Stimulated activated CD8-positive, alpha-beta memory T cell treated with anti-CD3 and anti-CD28 coated beads, Interleukin-12 subunit alpha, Interleukin-12 subunit beta, amount 100 ng/mL, for 24 hours (primary cell): ENCODE measurements at regions not wholly inside any gene's neighbourhood (a gene's known extent, or its start where the extent isn't known, plus 50 kb on each side); places are given as distances from the start of the nearest gene placed in this dataset.
A peak's percentile ranks its signal among the peaks of the same experiment; 100 is the strongest.

ENCODE experiments used
- DNase-seq: peaks from one replicate; pipeline ENCODE4 v3.0.0-alpha.2; 2020; ENCODE audit errors: extremely low read depth

DNA sequence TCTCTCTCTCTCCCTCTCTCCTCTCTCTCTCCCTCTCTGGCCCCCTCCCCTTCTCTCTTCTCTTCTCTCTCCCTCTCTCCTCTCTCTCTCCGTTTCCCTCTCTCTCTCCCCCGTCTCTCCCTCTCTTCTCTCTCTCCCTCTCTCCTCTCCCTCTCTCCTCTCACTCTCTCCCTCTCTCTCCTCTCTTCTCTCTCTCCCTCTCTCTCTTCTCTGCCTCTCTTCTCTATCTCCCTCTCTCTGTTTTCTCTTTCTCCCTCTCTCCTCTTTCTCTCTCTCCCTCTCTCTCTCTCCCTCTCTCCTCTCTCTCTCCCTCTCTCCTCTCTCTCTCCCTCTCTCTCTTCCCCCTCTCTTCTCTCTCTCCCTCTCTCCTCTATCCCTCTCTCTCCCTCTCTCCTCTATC is 98.3 kb upstream of the FGF3 start:
- no peak for DNase-seq

DNA sequence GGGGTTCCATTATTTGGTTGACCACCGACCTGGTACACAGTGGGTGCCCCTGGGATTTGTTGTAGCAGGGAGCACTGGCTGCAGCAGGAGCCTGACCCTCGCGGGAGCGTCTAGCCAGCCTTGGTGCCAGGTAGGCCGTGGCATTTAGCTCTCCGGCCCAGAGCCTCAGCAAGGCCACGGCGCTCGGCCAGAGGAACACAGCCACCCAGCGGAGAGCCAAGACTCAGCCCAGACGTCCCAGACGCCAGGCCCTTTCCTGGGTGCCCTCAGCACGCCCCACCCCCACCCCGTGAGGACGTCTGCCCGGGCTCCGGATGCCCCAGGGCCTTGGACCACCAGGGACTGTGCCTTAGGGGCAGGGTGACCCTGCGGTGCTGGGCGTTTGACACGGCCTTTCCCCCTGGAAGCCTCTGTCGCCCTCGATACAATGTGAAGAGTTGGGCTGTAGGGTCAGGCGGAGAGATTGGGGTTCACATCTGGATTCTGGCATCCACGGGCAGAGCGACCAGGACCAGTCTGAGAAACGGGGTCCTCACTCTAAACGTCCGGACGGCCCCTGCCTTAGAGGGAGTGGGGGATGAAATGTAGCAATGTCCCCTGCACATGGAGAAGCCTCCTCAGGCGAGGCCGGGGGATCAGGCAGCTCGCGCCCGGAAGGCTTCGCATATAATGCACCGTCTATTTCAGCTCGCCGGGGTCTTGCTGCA is 99.2 kb upstream of the FGF3 start:
- DNase-seq, result no peak

DNA sequence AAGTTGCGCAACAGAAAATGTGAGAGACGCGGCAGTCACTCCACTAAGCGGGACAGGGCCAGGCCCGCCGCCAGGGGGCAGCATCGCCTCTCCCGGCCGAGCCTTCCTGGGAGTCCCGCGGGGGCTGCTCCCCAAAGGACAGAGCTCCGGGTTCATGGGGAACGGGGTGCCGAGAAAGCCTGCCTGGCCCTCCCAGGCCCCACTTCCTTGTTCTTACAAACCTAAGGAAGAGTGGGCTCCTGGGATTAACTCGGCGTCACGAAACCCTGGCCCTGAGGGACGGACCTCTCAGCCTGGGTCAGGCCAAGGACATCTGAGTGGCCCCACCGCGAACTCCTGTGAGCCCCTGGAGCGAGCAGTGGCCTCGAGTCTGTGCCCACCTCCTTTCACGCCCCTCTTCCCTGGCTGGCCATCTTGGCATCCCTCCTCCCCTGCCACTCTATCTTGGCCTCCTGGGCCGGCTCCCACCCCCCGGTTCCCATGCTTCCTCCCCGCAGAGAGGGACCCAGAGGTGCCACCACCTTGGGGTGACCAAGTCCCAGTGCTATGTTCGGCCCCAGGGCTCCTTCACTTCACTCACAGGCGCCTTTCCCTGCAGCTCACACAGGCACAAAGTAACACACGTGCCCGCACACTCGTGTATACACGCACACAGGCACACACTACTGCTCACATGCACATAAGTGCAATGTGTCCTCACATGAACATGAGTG is 99.9 kb upstream of the FGF3 start:
- peak; percentile 37 for DNase-seq

DNA sequence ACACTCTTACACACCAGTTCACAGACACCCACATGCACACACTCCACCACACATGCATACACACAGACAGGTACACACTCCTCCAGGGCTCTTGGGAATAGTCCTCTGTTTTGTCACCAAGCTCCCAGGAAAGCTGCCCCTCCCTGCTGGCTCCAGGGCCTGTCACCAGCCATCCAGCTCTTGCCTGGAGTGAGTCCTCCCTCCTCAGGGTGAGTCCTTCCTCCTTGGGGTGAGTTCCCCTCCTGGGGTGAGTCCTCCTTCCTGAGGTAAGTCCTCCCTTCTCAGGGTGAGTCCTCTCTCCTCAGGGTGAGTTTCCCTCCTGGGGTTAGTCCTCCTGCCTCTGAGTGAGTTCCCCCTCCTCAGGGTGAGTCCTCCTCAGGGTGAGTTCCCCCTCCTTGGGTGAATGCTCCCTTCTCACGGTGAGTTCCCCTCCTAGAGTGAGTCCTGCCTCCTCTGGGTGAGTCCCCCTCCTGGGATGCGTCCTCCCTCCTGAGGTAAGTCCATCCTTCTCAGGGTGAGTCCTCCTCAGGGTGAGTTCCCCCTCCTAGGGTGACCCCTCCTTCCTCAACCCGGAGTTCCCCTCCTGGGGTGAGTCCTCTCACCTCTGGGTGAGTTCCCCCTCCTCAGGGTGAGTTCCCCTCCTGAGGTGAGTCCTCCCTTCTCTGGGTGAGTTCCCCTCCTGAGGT is 100.6 kb upstream of the FGF3 start:
- DNase-seq, result no peak

DNA sequence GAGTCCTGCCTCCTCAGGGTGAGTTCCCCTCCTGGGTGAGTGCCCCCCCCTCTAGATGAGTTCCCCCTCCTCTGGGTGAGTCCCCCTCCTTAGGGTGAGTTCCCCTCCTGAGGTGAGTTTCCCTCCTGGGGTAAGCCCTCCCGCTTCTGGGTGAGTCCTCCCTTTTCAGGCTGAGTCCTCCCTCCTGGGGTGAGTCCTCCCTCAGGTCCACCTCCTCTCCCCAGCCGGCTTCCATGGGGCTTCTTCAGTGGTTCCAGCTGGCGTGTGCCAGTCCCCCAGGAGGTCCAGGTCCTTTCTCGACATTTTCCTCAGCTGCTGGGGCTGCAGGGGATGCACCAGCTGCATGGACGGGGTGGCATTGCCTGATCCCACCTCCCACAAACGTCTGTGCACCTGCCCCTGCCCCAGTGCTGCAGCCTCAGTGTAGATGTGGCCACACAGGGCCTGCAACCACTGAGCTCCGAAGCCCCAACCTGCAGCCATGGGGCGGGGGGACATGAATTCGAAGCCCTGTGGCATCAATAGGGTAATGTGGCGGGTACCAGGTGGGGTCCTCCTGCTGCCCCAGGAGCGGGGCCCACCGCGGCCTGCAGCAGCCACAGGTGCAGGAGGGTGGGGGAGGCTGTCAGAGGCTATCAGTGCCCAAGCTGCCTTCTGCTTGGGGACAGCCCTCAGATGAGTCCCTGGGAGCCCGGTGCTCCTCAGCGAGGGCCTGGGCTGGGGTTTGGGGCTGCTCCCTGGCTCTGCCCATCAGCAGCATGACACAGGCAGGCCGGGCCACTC is 101.3 kb upstream of the FGF3 start:
- DNase-seq, result no peak

DNA sequence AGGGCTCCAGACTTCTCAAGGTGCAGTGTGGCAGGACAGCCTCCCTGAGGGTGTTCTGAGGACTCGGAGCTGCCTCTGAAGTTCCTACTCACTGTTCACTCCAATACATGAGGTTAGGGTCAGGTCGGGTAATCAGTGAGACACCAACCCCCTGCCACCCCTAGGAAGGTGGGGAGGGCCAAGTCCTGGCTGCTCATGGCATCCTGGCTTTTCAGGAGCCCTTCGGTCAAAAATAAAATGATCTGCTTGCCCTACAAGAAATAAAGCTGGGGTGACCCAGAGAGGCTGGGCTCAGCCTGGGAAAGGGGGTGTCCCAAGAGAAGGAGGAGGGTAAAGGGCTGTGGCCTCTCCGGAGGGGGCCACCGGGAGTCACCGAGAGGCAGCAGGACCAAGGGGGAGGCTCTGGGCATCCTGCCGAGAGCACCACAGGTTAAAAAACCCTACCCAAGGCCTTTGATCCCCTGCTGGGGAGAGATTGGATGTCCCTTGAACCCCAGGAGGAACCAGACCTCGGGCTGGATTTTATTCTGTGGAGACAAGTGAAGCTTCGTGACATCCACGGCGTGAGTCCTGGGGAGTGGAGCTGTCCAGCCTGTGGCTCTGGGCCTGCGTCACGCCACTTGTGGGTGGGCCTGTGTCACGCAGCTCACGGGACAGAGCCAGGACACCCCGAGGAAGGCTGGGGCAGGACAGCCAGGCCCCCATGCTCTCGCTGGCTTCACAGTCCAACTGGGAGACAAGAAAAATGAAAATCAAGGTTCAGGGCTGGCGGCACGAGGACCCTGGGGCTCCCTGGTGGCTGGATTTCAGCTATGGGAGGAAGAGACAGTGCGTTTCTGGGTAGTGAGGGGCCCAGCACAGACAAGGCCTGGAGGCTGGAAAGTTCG is 102.2 kb upstream of the FGF3 start:
- DNase-seq, result no peak

DNA sequence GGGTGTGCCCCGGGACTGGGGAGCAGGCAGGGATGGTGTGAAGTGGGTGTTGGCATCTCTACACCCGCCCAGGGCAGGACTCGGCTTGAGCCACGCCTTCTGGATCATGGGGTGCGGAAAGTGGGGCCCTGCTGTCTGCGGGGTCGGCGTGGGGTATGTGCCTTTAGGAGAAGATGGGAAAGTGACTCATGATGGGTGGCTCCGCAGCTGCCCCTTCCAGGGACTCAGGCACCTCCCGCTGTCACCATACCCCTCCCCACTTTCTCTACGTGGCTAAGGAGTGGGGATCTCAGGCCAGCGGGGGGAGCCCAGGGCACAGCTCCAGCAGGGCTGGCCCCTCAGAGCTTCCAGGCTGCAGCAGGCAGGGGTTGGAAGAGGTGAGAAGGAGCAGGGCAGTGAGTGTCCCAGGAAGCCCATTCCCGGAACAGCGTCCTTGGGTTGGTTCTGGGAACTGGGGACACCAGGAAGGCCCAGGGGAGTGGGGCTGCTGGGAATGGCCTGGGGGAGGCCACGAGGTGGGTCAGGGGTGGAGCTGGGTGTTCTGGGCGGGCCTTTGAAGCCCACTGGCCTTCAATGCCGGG is 102.9 kb upstream of the FGF3 start:
- DNase-seq, result no peak

DNA sequence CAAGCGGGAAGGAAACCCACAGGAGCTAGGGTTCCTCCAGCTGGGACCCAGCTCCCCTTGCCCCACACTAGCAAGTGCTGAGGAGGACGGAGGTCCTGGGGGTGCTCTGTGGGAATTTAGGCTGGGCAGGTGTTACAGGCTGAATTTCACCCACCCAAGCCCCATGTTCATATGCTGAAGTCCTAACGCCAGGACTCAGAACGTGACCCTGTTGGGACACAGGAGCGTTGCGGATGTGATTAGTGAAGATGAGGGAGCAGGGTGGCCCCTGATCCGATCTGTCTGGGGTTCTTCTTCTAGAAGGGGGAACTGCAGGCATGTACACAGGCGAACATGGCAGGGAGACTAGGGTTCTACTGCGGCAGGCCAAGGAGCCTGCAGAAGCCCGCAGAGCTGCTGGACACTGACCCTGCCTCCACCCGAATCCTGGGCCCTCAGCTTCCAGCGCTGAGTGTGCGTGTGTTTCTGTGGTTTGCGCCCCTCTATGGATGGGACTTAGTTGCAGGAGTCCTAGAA is 103.4 kb upstream of the FGF3 start:
- DNase-seq, result no peak

DNA sequence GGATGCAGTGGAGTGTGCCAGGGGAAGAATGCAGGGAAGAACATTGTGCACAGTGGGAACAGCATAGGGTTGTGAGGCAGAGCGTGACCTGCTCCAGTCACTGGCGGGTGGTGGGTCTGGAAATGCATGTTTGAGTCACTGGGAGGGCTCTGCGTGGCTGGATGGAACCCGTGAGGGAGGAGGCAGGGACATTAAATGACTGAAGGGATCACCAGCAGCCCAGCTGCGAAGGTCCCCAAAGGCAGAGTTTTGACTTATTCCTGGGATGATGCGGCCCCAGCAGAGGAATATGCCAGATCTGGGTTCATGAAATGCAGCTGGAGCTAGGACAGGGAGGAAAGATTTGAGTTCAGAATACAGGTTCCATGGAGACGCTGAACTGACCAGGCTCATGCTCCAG is 104.0 kb upstream of the FGF3 start:
- DNase-seq, result no peak

DNA sequence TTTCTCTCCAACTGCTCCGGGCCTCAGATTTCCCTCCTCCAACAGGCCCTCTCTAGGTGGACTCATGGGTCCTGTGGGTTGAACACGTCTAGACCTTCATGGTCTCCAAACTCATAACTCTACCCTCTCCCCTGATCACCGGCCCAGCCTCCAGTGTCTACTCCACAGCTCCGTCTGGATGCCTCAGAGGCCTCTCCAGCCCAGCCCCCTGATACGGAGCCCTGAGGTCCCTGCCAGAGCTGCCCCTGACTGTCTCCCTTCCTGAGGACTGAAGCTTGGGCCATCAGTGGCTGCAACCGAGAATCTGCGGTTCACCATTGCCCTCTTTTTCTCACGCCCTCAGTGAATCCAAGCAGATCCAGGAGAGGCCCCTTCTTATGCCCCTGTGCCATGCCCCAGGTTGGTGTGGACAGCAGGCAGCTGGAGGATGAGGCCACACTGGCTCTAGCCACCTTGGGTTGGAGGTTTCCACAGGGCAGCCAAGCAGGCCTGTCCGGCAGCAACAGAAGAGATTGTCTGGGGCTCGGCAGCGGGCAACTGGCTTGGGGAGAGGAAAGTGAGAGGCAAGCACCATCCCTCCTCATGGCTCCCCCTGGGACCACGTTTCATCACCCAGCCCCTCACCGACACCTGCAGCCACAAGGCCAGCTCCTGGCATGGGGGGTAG is 104.6 kb upstream of the FGF3 start:
- DNase-seq, result no peak

DNA sequence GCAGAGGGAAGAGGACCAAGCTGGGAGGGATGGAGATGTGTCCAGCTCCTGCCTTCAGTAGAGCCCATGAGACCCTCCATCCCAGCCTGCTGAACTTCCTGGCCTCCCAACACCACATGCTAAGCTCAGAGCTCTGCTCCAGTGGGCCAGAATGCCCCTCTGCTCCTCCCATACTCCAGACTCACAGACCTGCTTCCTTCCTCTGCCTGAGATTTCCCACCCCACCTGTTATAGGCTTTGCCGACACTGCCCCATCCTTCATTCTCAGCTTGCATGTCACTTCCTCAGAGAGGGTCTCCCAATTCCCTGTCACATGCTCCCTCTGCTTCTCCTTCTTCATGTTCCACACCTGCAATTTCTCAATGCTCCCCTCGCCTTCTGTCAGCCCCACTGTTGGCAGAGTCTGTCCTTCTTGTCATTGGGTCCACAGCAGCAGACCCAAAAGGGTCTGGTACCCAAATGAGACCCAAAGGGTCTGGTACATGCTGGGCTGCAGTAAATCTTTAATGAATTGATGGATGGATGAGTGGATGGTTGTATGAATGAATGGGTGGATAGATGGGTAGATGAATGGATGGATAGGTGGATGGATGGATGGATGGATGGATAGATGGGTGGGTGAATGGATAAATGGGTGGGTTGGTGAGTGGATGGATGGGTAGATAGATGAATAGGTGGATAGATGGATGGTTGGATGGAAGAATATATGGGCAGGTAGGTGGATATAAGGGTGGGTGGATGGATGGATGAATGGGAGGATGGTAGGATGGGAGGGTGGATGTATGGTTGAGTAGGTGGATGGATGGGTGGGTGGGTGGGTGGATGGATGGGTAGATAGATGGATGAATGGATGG is 105.3 kb upstream of the FGF3 start:
- no peak for DNase-seq

DNA sequence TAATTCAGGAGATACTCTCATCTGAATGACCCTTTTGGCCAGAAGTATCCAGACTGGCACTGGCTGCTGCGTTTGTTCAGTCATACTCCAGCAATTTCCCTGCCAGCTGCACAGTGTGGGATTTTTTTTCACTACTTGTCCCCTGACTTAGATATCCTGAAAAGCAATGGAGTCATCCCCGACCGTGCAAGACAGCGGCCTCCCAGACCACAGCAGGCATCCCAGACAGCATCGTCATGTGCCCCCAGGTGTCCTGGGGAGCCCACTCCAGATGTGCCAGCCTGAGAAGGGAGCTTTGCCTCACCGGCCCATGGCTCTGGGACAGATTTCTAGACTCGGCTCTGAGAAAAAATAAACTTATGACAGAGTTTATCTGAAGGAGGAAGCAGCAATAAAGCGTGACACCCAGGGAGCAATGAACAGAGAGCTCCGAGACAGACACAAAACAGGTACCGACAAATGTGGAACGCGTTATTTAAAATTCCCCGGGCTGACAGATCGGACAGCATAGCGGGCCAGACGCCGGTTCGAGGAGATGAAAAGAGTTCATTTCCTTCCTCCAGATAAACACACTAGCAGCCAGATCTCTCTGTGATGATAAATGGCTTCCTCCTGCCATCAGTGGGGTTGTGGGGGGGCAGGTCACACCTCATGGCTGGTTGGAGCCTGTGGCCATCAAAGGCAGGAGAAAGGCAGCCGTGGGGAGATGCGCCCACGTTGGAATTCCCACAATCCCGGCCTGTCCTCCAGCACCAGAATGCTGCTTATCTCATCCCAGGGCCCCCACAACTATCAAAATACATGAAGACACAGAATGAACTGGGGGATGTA is 106.4 kb upstream of the FGF3 start:
- DNase-seq, result no peak

DNA sequence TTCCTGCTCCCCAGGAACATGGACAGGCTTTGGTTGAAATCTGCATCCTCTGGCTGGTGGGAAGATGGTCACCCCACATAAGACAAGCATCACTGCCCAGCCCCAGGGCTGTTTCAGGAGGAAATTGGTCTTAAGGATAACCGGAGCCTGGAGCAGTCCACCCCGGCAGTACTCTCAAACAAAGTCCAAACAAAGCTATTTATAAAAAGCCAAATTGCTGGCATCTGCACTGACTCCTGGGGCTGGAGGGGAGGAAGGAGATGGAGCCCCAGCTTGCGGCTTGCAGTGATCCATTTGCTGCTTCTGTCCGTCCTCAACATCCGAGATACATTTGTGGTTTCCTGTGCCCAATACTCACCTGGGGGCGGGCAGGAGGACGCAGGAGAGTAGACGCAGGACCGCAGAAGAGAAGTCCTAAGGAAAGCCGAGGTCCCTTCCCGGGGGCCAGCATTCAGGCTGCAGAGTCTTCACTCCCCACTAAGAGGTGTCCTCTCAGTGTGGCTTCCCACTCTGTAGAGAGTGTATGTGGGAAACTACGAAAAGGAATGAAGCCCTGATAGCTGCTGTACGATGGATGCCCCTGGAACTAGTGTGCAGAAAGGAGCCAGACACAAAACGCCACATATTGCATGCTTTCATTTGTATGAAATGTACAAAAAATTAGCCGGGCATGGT is 107.3 kb upstream of the FGF3 start:
- DNase-seq, result no peak

DNA sequence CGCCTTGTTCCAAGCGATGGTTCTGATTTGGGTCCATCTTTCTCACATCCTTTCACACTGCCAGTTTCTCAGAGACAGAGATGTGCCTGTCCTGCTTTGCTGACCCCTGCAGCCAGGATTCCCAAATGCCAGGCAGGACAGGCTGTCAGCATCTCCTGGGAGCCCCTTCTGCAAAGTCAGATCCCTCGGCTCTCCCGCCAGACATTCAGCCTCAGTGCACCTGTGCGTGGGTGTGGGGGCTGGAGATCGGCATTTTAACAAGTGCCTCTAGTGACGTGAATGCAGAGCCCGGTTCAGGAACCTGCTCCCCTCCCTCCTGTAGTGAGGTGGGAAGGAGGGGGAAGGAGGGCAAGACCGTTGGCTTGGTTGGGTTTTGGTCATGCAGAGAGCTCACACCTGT is 108.9 kb upstream of the FGF3 start:
- DNase-seq, result no peak

DNA sequence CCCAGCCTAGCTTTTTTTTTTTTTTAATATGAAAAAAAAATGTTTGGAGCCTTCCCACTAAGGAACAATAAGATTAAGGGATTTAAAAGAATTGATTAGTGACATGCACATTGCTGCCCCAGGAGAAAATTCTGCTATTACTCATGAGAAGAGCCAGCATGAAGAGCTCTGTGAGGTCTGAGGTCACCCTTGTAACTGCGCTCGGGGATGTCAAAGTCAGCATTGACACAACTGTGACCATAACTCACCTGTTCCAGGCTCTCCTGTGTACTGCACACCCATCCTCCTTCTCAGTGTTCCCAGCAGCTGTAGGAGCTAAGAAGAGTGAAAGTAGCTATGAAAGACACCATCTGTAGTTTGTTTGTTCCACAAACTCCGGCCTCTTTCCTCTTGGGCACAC is 109.8 kb upstream of the FGF3 start:
- DNase-seq, result no peak

DNA sequence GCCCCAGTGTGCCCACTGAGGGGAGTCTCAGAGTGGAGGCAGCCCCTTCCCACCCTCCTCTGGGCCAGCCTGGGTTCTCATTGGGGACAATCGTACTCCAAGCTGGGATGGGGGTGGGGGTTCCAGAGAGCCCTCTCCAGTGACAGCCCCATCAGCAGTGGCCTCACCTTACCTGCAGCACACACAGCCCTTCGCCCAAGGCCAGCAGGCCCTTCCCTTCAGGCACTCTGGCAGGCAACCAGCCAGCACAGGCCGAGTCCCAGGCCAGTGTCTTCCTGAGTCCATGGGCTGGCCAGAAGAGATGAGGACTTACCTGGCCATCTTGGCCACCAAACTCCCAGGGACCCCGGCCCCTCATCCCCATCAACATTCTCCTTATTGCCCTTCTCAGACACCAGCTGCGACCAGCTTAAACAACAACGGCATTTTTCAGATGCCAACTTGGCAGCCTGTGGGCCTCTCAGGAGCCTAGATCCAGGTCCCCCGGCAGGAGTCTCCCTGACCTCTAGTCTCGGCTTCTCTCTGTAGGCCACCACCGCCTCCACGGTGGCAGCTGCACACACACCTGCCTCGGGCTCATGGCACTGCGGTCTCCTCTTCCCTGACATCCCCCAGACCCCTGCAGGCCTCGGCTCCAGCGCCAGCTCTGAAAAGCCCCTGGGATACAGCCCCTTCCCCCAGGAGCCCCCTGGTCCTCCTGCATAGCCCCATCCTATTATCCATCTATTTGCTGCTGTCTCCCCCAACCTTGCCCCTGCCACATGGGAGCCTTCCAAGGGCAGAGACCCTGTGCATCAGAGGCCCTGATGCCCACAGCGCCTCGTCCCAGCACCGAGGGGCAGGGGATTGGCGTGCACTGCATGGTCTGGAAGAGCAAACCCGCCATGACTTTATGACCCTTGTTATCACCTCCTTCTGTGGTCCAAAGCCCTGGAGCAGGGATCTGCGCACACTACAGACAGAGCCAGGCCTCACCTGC is 111.2 kb upstream of the FGF3 start:
- DNase-seq, result no peak
